Renal cortical epithelial cell (primary cell): ENCODE measurements at regions not wholly inside any gene's neighbourhood (a gene's known extent, or its start where the extent isn't known, plus 50 kb on each side); places are given as distances from the start of the nearest gene placed in this dataset.

ENCODE experiments used
- DNase-seq: peaks from one replicate; pipeline ENCODE4 v3.0.0-alpha.2; 2011; ENCODE audit warnings: low read depth

DNA sequence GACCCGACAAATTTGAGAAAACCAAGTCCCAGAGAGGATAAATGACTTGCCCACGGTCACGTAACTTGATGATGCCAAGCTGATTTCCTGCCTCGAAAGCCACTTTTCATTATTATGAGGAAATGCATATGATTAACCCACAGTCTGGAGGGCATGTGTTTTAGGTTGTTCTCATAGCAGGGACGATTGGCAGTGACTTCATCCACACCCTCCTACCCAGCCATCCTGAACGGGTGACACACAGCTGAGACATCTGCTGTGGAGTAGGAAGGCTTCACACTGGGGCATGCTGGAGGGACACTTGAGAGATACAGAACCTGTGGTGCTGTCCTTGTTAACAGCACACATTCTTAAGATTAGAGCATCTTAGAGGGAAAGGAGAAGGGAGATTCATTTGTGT, 65.4 kb upstream of the WDFY2 start:
- DNase-seq = peak; percentile 82

DNA sequence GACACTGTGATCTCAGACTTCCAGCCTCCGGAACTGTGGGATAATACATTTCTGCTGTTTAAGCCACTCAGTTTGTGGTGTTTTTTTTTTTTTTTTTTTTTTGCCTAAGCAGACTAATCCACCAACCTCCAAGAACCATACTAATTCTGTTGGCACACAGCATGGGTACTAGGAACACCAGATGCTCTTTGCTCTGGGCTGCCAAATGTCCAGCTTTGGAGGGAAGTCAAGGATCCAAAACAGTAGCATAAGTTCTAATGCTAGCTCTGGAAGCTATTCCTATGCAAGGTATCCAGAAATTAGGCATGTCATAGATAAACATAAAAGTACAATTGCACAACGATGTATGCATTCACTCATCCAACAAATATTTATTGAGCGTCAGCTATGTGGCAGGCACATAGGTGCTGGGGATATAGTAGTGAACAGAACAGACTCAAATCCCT, 64.5 kb upstream of the WDFY2 start:
- no peak for DNase-seq

DNA sequence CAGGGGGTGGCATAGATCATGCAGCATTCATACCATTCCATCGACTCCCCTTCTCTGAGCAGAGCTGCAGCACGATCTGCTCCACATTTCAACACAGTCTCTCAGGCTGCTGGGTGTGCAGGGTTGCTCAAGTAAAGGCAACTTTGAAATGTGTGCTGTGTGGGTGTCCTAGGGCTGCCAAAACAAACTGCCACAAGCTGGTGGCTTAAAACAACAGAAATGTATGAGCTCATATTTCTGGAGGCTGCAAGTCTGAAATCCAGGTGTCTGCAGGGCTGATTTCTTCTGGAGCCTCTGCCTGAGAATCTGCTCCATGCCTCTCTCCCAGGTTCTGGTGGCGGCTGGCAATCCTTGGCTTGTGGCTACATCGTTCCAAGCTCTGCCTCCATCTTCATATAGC, 63.7 kb upstream of the WDFY2 start:
- peak; percentile 83 for DNase-seq

DNA sequence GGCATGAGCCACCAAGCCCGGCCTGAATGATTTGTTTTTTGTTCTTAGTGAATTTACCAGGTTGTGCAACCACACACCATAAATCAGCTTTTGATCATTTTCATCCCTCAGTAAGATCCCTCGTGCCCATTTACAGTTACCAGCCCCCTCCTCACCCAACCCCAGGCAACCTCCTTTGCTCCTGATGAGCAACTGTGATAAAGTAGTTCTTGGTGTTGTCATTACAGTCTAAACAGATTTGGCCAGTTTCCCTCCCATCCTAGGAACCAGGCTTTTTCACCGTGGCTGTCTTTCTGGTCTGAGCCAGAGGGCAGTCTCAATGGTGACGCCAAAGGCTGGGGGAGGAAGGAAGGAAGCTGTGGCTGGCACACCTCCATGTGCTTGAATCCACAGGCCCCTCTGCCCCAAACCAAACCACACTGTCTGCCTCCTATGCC, 61.2 kb upstream of the WDFY2 start:
- peak; percentile 54 for DNase-seq

DNA sequence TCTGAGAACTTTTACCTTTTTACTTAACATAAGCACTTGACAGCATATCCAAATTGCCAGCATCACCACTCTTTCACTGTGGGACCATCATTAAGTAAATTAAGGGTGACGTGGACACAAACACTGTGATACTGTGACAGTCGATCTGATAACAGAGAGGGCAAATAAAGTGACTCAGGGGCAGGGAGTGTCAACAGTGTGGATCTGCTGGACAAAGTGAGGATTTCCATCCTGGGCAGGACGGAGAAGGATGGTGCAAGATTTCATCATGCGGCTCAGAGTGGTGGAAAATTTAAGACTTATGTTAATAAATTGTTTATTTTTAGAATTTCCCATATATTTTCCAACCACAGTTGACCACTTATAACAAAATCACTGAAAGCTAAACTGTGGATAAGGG, 60.0 kb upstream of the WDFY2 start:
- DNase-seq = no peak

DNA sequence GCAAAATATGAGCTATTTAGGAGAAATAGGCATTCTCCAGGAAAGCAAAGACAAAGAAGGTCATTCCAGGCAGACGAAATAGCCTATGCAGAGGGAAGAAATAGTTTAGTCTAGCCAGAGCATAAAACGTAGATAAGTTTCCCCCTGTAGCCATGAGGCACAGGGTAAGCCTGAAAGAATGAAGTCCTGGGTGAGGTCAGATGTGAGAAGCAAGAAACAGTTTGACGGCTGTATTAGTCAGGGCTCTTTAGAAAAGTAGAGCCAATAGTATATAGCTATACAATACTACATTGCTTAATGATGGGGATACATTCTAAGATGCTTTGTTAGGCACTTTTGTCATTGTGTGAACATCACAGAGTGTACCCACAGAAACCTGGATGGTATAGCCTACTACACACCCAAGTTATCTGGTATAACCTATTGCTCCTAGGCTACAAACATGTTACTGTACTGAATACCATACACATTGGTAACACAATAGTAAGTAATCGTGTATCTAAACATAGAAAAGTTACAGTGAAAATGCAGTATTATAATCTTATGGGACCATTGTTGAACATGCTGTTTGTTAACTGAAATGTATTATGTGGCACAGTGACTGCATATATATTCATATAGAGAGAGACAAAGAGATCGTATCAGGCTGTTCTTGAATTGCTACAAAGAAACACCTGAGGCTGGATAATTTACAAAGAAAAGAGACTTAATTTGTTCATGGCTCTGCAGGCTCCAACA, 59.3 kb upstream of the WDFY2 start:
- no peak for DNase-seq

DNA sequence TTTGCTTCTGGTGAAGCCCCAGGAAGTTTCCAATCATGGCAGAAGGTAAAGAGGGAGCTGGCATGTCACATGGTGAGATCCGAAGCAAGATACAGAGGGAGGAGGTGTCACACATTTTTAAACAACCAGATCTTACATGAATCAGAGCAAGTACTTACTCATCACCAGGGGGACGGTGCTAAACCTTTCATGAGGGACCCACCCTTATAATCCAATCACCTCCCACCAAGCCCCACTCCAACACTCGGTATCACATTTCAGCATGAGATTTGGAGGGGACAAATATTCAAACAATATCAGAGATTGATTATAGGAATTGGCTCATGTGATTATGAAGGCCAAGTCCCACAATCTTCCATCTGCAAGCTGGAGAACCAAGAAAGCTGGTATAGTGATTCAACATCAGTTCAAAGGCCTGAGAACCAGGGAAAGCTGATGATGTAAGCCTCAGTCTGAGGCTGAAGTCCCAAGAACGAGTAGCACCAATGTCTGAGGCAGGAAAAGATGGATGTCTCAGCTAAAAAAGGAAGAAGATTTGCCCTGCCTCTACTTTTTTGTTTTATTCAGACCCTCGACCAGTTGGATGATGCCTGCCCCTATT, 58.6 kb upstream of the WDFY2 start:
- no peak for DNase-seq

DNA sequence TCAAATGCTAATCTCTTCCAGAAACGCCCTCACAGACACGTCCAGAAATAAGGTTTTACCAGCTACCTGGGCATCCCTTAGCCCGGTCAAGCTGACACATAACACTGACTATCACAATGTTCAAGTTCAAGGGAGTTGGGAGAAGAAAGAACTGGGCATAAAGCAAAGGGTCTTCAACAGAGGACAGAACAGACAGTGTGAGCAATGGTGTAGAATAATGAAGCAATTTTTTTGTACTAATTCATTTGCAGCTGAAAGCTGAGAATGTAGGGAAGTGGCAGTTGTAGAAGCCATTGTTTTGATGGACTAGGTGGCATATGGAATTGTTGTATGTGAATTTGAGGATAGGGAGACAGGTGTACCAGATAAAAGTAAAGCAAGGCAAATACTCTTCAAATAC, 58.1 kb upstream of the WDFY2 start:
- no peak for DNase-seq

DNA sequence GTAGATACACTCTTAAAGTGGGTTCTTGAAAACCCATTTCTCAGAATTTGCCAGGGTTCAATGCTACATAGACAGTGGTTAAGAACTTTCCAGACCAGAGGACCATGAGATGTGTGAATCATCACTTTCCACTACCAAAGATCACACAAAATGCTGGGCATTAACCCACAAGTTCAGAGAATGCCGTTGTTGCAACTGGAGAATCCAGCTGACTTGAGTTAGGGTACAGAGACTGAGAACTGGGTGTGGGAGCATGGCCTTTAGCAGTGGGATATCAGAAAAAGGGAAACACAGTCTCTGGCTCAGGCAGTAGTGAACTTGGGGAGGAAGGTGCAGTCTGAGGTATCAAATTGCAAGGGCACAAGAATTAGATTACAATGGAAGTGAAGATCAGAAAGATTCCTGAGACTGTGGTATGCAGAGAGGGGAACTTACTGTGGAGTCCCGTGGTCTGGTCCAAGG, 51.5 kb upstream of the WDFY2 start:
- DNase-seq = peak; percentile 55

DNA sequence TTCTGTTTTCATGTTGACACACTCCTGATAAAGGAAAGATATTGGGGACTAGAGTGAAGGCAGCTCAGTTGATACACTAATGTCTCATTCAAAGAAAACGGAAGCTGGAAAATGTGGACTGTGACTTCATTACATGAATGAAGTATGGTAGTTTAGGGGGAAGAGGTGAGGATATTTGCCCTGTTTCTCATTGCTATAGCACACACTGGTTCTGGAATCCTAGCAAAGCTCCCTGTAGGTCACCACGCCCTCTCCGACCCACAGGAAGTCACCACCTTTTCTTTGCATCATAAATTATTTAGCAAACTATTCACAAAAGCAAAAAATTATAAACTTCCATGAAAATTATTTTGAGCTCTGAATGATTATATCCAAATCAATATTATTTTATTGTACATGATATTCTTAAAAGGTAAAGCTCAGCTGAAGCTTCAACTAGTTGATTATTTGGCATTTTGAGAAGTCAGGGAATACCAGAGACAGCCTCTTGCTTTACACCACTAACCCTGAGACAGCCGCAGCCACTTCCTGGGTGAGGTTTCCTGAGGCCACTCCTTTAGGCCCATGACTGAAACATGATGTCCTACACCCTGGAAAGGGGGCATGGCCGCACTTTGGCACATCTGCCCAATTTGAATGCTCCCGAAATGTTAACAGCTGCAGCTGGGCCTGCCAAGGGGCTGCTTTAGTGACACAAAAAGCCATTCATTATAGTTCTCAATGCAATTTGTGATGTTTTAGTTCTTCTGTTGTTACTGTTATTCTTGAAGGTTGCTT, 50.0 kb upstream of the WDFY2 start:
- no peak for DNase-seq
